ENCODE measurements at regions not wholly inside any gene's neighbourhood (a gene's known extent, or its start where the extent isn't known, plus 50 kb on each side); places are given as distances from the start of the nearest gene placed in this dataset.

DNA sequence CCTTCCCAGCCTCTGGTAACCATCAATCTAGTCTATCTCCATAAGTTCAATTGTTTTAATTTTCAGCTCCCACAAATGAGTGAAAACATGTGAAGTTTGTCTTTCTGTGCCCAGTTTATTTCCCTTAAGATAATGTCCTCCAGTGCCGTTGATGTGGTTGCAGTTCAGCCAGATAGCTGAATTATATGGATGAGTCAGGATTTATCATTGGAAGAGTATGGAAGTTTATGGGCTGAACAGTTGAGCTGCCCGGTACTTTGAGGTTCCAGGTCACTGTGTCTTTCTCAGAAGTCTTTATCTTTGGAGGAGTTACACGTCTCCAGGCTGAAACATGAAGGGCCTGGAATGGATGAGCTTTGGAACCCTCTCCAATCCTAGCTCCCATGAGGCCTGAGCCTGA is 120.1 kb downstream of the ASCL4 start:
- no peak for DNase-seq

DNA sequence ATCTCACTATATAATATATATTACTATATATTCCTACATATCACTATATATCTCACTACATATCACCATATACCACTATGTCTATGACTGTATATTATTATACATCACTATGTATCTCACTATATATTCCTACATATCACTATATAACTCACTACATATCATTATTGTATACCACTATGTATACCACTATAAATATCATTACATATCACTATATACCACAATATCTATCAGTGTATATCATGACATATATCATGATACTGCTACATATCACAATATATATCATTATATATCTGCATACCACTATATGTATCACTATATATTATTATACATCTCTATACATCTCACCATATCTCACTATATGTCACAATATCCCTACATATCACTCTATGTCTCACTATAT is 121.5 kb downstream of the ASCL4 start:
- DNase-seq, result no peak

DNA sequence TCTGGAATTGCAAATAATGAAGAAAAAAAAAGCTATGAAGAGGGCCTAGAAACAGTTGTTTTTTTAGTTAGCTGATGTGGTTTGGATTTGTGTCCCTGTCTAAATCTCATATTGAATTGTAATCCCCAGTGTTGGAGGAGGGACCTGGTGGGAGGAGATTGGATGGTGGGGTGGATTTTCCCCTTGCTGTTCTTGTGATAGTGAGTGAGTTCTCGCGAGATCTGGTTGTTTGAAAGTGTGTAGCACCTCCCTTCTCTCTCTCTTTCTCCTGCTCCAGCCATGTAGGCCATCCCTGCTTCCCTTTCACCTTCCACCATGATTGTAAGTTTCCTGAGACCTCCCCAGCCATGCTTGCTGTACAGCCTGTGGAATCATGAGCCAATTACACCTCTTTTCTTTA is 126.1 kb downstream of the ASCL4 start:
- no peak for DNase-seq

DNA sequence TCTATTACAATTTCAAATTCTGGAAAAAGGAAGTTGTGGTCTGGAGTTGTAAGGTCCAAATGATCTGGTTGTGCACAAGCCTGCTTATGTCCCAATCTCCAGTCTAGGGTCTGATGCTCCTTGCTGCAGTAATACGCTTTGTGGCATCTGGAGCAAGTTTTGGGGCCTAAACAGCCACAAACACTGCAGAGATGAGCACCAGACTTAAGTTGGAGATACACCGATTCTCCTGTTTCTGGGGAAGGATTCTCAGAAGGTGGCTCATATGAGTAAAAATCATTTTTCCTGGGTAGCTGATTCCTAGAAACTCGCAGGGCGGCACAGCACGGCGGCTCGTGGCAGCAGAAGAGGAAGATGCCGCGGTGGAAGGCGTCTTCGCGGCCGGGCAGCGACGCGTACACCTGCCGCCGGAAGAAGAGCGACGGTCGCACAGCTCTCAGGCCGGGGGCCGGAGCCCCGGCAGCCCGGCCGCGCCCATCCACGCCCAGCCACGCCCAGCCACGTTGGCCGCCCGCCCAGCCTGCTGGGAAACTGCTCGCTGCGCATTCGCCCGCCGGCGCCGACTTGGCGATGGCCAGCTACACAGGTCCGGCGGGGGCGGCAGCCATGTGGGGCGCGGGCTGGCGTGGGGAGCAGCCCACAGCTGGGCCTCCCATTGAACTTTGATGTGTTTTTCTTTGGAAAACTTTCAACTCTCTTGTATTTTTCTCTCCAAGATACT is 129.0 kb downstream of the ASCL4 start:
- DNase-seq, result peak; percentile 91

GRCh38 chr12:107906707-107907106 is 132.2 kb downstream of the ASCL4 start:
- peak; percentile 45 for DNase-seq

DNA sequence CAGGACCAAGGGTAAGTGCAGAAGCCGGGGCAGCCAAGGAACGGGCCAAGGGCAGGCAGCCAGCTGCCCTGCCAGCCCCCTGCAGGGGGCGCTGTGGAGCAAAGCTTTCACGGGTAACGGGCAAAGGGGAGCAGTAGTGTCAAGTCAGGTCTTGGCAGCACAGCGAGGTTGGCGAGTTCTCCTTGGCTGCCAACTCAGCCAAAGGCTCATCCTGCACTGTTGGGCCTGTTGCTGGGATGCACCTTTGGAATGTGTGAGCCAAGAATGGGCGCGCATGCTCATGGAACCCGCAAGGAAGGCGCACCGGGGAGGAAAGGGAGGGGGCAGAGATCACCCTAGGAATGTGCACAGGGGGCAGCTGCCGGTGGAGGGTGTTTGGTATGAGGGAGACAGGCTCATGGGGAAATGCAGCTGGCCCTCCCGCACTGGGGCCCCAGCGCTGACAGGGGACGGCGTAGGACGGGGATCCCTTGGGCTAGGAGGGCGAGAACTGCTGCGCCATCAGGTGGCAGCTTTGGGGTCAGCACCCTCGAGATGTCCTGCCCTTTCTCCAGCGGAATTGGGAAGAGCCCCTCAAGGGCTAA is 138.0 kb downstream of the ASCL4 start:
- DNase-seq, result peak; percentile 83

DNA sequence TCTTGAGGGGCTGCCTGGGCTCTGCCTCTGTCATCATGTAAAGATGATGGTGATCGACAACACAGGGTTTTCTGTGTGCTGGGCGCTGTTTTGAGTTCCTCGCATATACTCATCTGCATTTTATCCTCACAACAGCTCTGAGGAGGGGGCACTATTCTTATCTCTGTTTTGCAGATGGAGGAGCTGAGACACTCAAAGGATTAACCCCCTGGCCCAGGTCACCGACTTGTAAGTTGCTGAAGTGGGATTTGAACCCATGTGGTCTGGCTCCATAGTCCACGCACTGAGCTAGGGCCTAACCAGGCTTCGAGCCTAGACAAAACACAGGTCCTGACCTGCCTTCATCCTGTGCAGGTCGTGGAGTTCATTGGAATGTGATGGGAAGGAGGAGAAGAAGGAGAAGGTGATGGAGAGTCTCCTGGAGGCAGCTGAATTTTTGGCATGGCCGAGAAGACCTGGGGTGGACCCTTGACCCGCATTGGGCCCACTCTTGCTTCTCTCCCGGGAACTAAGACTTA is 140.0 kb downstream of the ASCL4 start:
- no peak for DNase-seq

- peak; percentile 47 for DNase-seq
Observed at GRCh38 chr12:107917912-107918800, 143.7 kb downstream of the ASCL4 start.

GRCh38 chr12:107921062-107921461 is 146.6 kb downstream of the ASCL4 start:
- no peak for DNase-seq

DNA sequence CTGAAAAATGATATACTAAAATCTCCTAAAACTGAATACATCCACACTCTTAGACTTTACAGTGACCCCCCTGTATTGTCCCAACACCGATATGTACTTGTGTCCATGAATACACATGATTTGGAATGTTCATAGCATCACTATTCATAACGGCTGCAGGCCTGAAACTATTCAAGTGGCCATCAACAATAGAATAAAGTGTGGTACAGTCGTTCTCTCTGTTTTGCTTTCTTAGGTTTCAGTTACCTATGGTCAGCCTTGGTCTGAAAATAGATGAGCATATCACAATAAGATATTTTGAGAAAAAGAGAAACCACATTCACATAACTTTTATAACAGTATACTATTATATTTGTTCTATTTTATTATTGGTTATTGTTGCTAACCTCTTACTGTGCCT is 150.6 kb downstream of the ASCL4 start:
- DNase-seq, result no peak

DNA sequence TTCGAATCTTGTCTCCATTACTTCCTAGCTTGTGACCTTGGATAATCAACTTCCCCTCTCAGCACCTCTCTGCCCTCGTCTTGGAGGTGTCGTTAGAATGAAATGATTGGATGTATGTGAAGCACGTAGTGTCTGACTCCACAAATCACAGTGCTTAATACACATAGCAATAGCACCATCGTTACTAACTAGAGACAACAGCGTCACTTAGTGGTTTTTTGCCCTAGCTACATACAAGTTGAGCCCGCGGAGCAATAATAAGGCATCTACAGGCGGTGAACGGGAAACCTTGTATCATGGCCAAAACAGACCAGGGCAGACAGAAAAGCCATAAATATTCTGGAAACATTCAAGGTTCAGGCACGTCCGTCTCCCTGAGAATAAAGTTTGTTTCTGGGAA is 154.9 kb downstream of the ASCL4 start:
- peak; percentile 61 for DNase-seq

DNA sequence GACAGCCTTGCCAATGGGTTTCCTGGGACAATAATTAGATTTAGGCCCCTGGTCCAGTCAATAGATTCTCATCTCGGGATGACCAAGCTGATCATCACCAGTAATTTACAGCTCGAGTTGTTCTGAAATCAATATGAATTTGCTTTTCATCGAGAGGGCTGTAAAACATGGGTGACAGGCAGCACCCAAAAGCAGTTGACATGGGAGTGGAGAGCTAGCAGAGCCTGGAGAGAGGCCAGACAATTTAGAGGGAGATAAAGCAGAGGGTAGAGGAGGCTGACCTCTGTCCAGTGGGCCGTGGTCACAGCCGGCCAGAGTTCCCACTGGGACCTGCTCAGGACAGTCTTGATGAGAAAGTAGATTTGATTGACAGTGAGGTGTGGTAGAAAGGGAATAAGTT is 157.3 kb downstream of the ASCL4 start:
- no peak for DNase-seq

- DNase-seq, result no peak
Observed at GRCh38 chr12:107938446-107938845, 163.9 kb downstream of the ASCL4 start.

- DNase-seq, result no peak
Observed at GRCh38 chr12:107948391-107948945, 174.0 kb downstream of the ASCL4 start.

DNA sequence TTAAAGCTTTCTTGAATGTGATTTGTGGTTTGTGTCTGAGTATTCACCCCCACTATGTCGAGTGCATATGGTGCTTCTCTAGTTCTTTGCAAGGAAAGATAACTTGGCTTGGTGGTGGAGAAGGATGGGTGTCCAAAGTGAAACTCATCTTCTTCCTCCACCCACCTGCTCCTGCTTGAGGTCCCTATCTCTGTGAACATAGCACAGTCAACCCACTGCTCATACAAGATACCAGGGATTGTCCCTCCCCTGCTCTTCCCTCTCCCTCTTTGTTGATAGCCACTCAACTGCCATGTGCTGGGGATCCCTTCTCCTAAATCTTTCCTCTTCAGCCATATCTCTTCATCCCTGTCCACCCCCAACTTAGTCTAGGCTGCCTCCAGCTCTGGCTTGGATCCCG is 176.5 kb downstream of the ASCL4 start:
- no peak for DNase-seq

DNA sequence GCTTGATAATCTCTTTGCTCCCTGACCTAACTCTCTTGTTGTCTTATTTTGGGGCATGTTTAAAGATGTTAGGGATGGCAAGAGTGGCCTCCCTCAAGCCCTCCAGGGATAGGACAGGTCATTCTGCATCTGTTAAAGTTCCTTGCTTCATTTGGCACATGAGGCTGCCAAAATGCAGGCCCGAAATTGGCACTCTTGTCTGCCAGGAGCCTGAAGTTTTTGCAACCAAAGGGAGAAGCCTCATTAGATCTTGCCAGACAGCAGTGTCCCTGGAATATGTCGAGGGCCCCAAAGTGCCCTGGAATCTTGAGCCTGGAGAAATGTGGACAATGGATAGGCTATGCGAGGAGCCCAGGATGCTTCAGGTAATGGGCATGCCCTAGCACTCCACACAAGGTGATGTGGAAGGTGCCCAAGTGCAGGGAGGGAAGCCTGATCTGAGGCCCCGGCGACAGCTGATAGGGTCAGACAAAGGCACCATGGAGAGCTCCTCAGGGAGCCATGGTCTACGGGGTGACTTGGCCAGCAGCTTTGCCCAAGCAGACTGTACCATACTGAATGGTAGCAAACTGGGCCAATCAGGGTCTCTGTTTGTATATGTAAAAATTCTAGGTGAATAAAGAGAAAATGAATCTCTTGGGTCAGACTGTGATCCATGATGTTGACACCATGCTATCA is 173.0 kb upstream of the WSCD2 start:
- DNase-seq, result peak; percentile 16

DNA sequence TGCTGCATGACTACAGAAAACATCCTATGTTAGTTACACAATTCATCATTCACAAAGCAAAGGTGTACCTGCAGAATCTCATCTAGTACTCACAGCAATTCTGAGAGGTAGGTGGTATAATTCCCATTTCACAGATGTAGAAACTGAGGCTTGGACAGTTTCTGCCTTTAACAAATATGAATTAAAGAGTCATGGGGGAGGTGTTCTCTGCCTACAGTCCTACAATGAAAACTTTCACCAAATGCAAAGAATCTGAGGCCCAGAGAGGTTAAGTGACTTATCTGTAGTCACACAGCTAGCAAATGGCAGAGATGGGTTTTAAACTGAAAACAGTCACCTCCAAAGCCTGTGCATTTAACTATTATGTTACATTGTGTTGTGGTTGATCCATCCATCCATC is 171.6 kb upstream of the WSCD2 start:
- no peak for DNase-seq

DNA sequence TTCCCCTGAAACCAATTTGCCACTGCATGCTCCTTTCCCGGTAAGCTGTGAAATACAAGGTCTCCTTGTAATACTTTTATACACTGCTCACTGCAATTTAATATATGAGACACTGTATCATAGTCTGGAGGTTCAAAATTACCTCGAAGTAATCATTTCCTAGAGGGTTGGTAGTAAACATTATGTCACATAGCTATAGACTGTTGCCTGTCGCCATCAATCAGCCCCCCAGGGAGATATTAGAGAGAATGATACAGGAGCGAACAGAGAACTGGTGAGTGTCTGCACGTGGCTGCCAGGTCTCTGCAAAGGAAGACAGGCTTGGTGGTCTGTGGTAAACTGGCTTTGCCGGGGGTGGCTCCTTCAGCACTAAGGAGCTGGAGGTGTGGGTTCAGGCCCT is 165.5 kb upstream of the WSCD2 start:
- DNase-seq, result no peak

GRCh38 chr12:107967170-107967569 is 161.9 kb upstream of the WSCD2 start:
- peak; percentile 15 for DNase-seq

DNA sequence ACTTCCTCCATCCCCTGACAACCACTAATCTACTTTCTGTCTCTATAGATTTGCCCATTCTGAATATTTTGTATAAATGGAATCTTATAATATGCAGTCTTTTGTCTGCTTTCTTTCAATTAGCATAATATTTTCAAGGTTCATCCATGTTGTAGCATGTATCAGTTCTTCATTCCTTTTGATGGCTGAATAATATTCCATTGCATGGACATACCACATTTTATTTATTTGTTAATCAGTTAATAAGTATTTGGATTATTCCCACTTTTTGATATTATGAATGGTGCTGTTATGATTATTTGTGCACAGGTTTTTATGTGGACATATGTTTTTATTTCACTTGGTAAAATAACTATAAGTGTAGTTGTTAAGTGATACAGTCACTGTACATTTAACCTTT is 155.1 kb upstream of the WSCD2 start:
- DNase-seq, result no peak

DNA sequence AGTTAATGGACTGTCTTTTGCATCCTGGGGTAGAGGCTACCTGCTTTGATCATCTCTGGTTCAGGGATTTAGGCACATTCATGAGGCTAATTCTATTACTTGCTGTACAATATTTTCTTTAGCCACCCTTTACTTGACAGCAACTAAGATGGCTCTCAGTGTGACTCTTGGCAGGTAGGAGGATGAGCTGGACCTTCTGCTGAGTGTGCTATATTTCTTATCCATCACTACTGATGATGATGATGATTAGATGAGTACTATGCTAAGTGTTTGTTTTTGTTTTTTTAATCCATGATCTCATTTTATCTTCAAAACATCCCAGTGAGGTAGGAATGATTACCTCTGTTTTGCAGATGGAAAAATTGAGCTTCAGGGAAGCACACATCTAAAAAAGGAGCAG is 152.8 kb upstream of the WSCD2 start:
- no peak for DNase-seq

DNA sequence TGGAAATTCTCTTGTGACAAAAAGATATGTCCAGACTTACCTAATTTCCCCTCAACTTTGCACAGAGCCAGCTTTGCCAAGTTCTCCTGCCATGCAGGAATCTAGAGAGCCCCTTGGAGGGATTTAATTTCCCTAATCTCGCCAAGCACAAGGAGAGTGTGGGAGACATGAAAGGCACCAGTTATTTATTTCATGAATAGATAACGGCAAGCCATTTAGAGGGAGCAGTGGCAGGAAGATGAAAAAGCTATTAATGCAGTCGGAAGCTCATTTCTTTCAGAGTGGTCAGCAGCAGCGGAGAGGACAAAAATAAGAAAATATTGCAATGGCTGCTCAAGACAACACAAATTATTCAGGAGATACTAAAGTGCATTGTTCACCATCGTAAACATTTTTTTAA is 150.9 kb upstream of the WSCD2 start:
- no peak for DNase-seq

DNA sequence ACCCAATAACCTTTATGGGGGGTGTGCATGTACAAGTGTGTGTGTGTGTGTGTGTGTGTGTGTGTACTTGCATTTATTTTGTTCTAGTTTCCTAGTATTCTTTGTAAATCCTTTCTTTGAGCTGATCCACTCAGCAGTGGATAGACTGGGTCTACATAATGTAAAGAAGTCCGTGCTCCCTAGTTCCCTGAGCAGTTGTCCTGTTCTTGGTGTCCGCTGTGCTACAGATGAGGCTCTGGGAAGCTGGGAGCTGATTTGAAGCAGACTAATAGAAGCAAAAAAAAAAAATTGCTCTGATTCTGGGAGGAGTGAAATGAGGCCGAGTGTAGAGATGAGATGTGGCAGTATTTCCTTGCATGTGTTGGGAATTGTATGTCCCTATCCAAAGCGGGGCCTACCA is 150.4 kb upstream of the WSCD2 start:
- no peak for DNase-seq

All from hematopoietic multipotent progenitor cell treated with erythropoietin and hydrocortisone succinate and interleukin-3 and kit ligand, for 4 days (in vitro differentiated cells).